Inferior parietal cortex (tissue), 1 donor: ENCODE measurements at regions not wholly inside any gene's neighbourhood (a gene's known extent, or its start where the extent isn't known, plus 50 kb on each side); places are given as distances from the start of the nearest gene placed in this dataset.
"Not testable (repeated sequence)": the region's sequence is repeated elsewhere in the genome, so short reads cannot be mapped to it uniquely, and the experiment has no call there.

ENCODE experiments used
- DNase-seq: peaks from one replicate; pipeline ENCODE4 v3.0.0-alpha.2; 2016; ENCODE audit errors: extremely low spot score

- DNase-seq = not testable (repeated sequence)
Observed at GRCh38 chrY:18599606-18600005, 53.1 kb downstream of the HSFY1 start.

- DNase-seq = not testable (repeated sequence)
Observed at GRCh38 chrY:18601287-18601686, 54.8 kb downstream of the HSFY1 start.

- not testable (repeated sequence) for DNase-seq
Observed at GRCh38 chrY:18606251-18606650, 59.7 kb downstream of the HSFY1 start.

GRCh38 chrY:18608205-18608604 lies 61.7 kb downstream of the HSFY1 start:
- not testable (repeated sequence) for DNase-seq

- DNase-seq = not testable (repeated sequence)
Observed at GRCh38 chrY:18615809-18616208, 69.3 kb downstream of the HSFY1 start.

GRCh38 chrY:18629805-18630516 lies 83.4 kb downstream of the HSFY1 start:
- not testable (repeated sequence) for DNase-seq

GRCh38 chrY:18630571-18630970 lies 84.1 kb downstream of the HSFY1 start:
- not testable (repeated sequence) for DNase-seq

- not testable (repeated sequence) for DNase-seq
Observed at GRCh38 chrY:18631610-18632009, 85.1 kb downstream of the HSFY1 start.

GRCh38 chrY:18650746-18651145 lies 104.2 kb downstream of the HSFY1 start:
- DNase-seq = no peak

GRCh38 chrY:18664559-18664958 lies 109.0 kb downstream of the HSFY2 start:
- no peak for DNase-seq

GRCh38 chrY:18669790-18670189 lies 103.7 kb downstream of the HSFY2 start:
- DNase-seq = peak; percentile 23

- DNase-seq = no peak
Observed at GRCh38 chrY:18671970-18672369, 101.6 kb downstream of the HSFY2 start.

- DNase-seq = not testable (repeated sequence)
Observed at GRCh38 chrY:18686027-18686426, 87.5 kb downstream of the HSFY2 start.

- DNase-seq = not testable (repeated sequence)
Observed at GRCh38 chrY:18688362-18688761, 85.2 kb downstream of the HSFY2 start.

- DNase-seq = not testable (repeated sequence)
Observed at GRCh38 chrY:18689420-18689819, 84.1 kb downstream of the HSFY2 start.

- not testable (repeated sequence) for DNase-seq
Observed at GRCh38 chrY:18689890-18690593, 83.5 kb downstream of the HSFY2 start.

GRCh38 chrY:18696788-18697187 lies 76.7 kb downstream of the HSFY2 start:
- DNase-seq = not testable (repeated sequence)

GRCh38 chrY:18704198-18704597 lies 69.3 kb downstream of the HSFY2 start:
- DNase-seq = not testable (repeated sequence)

GRCh38 chrY:18711785-18712184 lies 61.8 kb downstream of the HSFY2 start:
- DNase-seq = not testable (repeated sequence)

GRCh38 chrY:18713760-18714159 lies 59.8 kb downstream of the HSFY2 start:
- not testable (repeated sequence) for DNase-seq

- not testable (repeated sequence) for DNase-seq
Observed at GRCh38 chrY:18718714-18719113, 54.8 kb downstream of the HSFY2 start.

- not testable (repeated sequence) for DNase-seq
Observed at GRCh38 chrY:18720395-18720794, 53.1 kb downstream of the HSFY2 start.
